ENCODE measurements at regions not wholly inside any gene's neighbourhood (a gene's known extent, or its start where the extent isn't known, plus 50 kb on each side); places are given as distances from the start of the nearest gene placed in this dataset.

DNA sequence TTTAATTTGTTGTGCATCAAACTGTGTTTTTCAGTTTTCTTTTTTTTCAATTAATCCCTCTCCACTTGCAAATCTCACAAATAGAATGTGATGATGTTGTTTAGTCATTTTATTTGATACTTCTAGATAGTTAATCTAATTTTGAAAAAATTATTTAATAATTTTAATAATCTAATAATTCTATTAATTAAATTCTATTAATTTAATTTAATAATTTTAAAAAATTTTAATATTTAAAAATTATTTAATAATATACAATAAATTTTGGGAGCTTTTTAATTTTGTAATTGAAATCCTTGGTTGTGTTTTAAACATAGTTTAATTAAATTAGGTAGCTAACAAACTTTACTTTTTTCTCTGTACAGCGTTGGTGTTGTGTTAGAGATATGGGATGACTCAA is 393.8 kb downstream of the OLFM4 start:
- TF ChIP-seq, protein P1, sequence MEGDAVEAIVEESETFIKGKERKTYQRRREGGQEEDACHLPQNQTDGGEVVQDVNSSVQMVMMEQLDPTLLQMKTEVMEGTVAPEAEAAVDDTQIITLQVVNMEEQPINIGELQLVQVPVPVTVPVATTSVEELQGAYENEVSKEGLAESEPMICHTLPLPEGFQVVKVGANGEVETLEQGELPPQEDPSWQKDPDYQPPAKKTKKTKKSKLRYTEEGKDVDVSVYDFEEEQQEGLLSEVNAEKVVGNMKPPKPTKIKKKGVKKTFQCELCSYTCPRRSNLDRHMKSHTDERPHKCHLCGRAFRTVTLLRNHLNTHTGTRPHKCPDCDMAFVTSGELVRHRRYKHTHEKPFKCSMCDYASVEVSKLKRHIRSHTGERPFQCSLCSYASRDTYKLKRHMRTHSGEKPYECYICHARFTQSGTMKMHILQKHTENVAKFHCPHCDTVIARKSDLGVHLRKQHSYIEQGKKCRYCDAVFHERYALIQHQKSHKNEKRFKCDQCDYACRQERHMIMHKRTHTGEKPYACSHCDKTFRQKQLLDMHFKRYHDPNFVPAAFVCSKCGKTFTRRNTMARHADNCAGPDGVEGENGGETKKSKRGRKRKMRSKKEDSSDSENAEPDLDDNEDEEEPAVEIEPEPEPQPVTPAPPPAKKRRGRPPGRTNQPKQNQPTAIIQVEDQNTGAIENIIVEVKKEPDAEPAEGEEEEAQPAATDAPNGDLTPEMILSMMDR (IDR thresholded peaks at IDR 0.05) = no peak
- no peak for TF ChIP-seq SIN3A (IDR thresholded peaks at IDR 0.05; ENCODE audit: borderline replicate concordance, insufficient read depth, low read depth, low read length)
- no peak for TF ChIP-seq TCF7L2 (IDR thresholded peaks at IDR 0.05; ENCODE audit: low read depth, low read length)
- TF ChIP-seq, protein P2, sequence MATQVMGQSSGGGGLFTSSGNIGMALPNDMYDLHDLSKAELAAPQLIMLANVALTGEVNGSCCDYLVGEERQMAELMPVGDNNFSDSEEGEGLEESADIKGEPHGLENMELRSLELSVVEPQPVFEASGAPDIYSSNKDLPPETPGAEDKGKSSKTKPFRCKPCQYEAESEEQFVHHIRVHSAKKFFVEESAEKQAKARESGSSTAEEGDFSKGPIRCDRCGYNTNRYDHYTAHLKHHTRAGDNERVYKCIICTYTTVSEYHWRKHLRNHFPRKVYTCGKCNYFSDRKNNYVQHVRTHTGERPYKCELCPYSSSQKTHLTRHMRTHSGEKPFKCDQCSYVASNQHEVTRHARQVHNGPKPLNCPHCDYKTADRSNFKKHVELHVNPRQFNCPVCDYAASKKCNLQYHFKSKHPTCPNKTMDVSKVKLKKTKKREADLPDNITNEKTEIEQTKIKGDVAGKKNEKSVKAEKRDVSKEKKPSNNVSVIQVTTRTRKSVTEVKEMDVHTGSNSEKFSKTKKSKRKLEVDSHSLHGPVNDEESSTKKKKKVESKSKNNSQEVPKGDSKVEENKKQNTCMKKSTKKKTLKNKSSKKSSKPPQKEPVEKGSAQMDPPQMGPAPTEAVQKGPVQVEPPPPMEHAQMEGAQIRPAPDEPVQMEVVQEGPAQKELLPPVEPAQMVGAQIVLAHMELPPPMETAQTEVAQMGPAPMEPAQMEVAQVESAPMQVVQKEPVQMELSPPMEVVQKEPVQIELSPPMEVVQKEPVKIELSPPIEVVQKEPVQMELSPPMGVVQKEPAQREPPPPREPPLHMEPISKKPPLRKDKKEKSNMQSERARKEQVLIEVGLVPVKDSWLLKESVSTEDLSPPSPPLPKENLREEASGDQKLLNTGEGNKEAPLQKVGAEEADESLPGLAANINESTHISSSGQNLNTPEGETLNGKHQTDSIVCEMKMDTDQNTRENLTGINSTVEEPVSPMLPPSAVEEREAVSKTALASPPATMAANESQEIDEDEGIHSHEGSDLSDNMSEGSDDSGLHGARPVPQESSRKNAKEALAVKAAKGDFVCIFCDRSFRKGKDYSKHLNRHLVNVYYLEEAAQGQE (IDR thresholded peaks at IDR 0.05; ENCODE audit: insufficient read depth in 1 of 2, low read depth in 2 of 2, low read length in 1 of 2) = no peak
- no peak for TF ChIP-seq POLR2AphosphoS5 (IDR thresholded peaks at IDR 0.05; ENCODE audit: low read depth, low read length)
- Histone ChIP-seq H3K36me3 (ENCODE audit: control insufficient read depth, insufficient read depth, low read length) (no peaks in the 10 kb centered on the region), H3K9me3 (ENCODE audit: control insufficient read depth, insufficient read depth, low read depth, low read length) (no peaks in the 10 kb centered on the region), H3K27ac (ENCODE audit: low read length) (no peak overlapping the region), H3K4me3 (ENCODE audit: low read depth in 2 of 2, low read length in 2 of 2) (no peak overlapping the region), H3K4me1 (ENCODE audit: control insufficient read depth, insufficient read depth, low read length) (no peaks in the 10 kb centered on the region), H3K27me3 (ENCODE audit: control insufficient read depth, insufficient read depth, low read length) (no peaks in the 10 kb centered on the region)
- CTCF ChIA-PET = no interaction called here
- no TSS peak for BruUV-seq (replicated peaks)
- POLR2A ChIA-PET = no interaction called here
- ATAC-seq (no peak), DNase-seq (ENCODE audit: low read depth, low spot score) (no peak)
- in situ Hi-C loops (cut with HindIII; ENCODE audit: low pct_unique_long_range_greater_than_20kb, low sequenced_read_pairs) = no loop called here
- intact Hi-C loops (cut with micrococcal nuclease; ENCODE audit: unreplicated experiment) = no loop called here

DNA sequence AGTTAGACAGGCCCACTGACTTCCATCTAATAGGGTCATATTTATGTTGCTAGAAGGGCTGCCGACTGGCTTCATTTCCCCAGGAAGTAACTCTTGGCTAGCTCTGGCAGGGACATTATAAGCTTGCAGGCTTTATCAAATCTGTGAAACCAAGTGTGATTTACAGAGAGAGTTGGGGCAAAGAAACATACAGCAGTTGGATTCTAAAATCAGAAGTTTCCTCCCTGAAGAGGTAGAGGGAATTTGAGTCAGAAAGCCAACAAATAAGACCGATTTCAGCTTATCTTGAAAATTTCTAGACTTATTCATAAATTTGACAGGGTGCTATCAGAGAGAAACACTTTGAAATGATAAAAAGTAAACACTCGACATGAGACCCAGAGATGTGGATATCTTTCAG is 407.8 kb downstream of the OLFM4 start:
- Histone ChIP-seq H3K27ac (ENCODE audit: low read length) (no peak overlapping the region), H3K36me3 (ENCODE audit: control insufficient read depth, insufficient read depth, low read length) (no peaks in the 10 kb centered on the region), H3K4me3 (ENCODE audit: low read depth in 2 of 2, low read length in 2 of 2) (no peak overlapping the region), H3K27me3 (ENCODE audit: control insufficient read depth, insufficient read depth, low read length) (no peaks in the 10 kb centered on the region), H3K4me1 (ENCODE audit: control insufficient read depth, insufficient read depth, low read length) (no peaks in the 10 kb centered on the region), H3K9me3 (ENCODE audit: control insufficient read depth, insufficient read depth, low read depth, low read length) (no peaks in the 10 kb centered on the region)
- ChIA-PET CTCF (no interaction called here), POLR2A (no interaction called here)
- DNase-seq (ENCODE audit: low read depth, low spot score) (no peak), ATAC-seq (no peak)
- in situ Hi-C loops (cut with HindIII; ENCODE audit: low pct_unique_long_range_greater_than_20kb, low sequenced_read_pairs) (no loop called here), intact Hi-C loops (cut with micrococcal nuclease; ENCODE audit: unreplicated experiment) (no loop called here)
- no TSS peak for BruUV-seq (replicated peaks)
- TF ChIP-seq, protein P2 (IDR thresholded peaks at IDR 0.05; ENCODE audit: insufficient read depth in 1 of 2, low read depth in 2 of 2, low read length in 1 of 2) = no peak
- no peak for TF ChIP-seq POLR2AphosphoS5 (IDR thresholded peaks at IDR 0.05; ENCODE audit: low read depth, low read length)
- TF ChIP-seq SIN3A (IDR thresholded peaks at IDR 0.05; ENCODE audit: borderline replicate concordance, insufficient read depth, low read depth, low read length) = no peak
- no peak for TF ChIP-seq TCF7L2 (IDR thresholded peaks at IDR 0.05; ENCODE audit: low read depth, low read length)
- TF ChIP-seq, protein P1 (IDR thresholded peaks at IDR 0.05) = no peak

All from Panc1 (cell line).